Activated CD4-positive, alpha-beta T cell treated with anti-CD3 and anti-CD28 coated beads, Interleukin-2, amount 50 U/mL, for 16 hours (primary cell): ENCODE measurements at regions not wholly inside any gene's neighbourhood (a gene's known extent, or its start where the extent isn't known, plus 50 kb on each side); places are given as distances from the start of the nearest gene placed in this dataset.
A peak's percentile ranks its signal among the peaks of the same experiment; 100 is the strongest.
"Not testable (repeated sequence)": the region's sequence is repeated elsewhere in the genome, so short reads cannot be mapped to it uniquely, and the experiment has no call there.

ENCODE experiments used
- DNase-seq: peaks from one replicate; pipeline ENCODE4 v3.0.0-alpha.2; 2020

DNA sequence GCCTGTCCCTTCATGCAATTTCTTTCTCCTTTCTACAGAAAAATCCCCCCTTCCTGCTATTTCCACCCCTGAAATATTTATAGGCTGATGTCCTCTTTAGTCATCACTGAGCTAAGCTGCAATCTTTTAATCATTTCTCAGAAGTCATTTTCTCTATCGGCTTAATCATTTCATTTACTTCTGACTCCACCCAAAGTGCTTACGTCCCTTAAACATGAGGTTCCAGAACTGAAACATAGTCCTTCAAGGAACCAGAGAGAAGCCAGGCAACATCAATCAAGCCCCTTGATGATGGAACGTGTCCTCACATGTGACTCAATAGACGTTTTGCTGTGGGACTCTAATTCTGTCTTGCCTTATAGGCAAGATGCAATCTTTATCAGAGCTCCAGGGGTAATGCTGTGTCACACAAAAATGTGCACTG lies 148.7 kb upstream of the KRR1 start:
- DNase-seq: peak; percentile 34

DNA sequence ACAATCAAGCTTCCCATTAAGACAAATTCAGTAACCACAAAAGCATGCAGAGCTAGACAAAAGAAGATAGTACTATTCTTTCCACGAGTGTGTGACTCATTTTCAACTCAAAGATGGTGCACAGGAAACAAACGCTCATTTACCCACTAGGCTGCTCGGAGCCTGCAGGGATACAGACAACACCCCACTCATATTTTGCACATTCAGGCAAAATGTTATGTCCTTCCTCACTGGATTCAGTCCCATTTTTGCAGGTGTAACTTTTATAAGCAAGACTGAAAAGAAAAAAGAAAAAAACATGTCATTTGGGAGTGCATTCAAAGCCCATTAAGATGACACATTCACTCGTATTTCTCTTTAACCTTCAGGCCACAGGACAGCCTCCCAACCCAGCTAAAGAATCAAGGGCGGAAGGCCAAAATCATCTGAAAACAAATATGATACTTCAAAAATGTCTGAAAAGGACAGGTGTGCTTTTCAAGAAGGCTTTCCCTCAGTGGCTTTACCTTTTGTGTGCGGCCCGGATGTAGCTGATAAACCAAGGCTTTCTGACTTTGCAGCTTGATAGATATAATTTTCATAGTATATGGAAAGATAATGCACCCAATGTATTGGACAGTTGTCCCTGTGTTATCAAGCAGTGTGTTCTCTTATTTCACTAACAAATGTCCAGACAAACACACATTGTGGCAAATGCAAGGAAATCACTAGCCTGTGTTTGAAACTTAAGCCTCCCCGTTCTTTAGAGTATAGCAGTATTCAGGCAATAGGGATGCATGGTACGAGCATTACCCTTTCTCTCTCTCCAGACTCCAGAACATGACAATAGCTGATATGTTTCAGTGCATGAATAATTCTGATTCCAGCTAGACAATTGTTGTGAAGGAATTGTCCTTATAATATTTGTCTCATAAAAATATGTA lies 147.8 kb upstream of the KRR1 start:
- DNase-seq: peak; percentile 70

DNA sequence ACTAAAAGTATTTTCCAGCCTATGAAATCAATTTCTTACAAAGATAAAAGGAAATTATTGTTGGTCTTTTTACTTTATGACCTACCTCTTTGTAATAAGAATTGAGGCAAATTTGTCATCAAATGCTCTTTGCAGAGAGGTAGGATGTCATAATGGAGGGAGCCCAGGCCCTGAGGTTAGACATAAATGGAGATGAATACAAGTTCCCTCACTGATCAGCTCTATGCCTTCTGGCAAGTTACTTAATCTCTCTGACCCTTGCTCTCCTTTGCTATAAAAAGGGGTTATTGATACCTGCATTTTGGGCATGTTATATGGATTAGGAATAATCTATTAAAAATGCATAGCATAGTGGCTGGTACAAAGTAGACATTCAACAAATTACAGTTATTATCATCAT lies 146.9 kb upstream of the KRR1 start:
- no peak for DNase-seq

DNA sequence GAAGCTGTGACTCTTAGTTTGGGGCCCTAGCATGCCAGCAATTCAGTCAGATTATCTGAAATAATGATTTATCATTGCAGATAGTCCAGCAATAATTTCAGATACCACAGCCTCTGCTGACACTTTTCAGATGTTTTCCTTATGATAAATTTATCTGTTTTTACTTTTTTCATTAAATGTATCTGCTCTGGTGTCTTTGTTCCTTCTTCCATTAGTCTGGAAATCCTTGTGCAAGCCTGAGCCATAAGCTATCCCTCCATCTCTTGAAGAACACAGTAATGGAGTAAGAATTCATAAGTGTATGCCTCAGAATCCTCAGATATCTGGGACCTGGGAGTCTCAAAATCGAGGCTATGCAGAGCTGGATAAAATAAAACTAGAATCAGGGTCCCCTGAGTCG lies 146.4 kb upstream of the KRR1 start:
- DNase-seq: no peak

DNA sequence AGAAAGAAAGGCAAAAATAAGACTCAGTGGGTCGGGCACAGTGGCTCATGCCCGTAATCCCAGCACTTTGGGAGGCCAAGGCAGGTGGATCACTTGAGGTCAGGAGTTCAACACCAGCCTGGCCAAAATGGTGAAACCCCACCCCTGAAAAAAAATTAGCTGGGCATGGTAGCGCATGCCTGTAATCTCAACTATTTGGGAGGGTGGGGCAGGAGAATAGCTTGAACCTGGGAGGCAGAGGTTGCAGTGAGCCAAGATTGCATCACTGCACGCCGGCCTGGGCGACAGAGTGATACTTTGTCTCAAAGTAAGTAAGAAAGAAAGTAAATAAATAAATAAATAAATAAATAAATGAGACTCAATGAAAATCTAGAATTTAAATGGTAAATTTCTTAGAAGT lies 145.9 kb upstream of the KRR1 start:
- not testable (repeated sequence) for DNase-seq

DNA sequence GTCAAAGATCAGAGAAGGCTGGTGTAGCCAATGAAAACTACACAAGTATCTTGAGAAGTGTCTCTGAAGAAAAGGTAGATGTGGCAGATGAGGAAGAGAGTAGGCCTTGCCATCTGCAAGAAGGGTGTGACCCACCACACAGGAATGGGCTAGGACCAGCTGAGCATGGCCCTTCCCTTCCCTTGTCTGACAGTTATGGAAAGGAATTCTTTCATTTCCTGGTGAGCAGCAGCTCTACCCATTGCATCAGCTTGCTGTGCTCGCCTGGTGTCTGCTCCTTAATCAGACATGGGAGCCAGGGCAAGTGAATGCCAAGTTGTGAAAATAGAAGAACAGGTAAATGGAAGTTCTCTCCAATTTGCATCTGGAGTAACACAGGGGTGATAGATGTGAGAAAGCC lies 145.2 kb upstream of the KRR1 start:
- DNase-seq: no peak

DNA sequence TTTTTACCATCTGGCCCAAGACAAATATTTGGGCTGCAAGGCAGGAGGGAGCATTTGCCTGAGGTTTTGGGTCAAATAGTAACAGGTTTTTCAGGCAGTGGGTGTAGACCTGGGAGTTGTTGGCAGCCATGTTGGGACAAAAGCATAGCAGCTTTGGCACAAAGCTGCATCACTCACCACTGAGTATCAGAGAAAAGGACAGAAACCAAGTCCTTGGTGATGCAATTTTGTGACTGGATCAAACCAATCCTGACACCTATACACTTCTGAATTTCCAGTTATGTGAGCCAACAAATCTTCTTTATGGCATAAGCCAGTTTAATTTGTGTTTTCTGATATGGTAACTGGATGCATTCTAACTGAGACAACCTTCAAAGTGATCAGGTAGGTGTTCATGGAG lies 144.8 kb upstream of the KRR1 start:
- DNase-seq: no peak

DNA sequence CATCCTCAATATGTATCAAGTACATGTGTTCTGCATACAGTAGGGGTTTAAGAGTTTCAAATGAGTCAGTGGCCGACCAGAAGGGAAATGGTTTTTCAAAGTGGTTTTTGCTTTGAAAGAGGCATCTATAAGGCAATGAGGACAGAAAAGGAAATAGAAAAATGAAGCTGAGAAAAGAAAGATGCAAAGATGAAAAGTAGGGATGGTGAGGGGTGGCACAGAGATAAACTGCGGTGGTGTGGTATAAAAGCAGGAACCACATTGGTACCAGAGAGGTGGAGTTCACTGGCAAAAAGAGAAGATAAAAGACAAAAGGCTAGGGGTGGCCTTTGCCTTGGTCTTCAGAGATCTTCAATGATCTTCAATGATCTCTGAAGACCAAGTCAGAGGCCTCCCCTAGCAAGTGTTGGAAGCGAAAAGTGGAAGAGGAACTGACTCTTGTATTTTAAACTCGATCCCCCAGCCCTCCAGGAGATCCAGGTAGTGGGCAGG lies 144.0 kb upstream of the KRR1 start:
- peak; percentile 80 for DNase-seq

DNA sequence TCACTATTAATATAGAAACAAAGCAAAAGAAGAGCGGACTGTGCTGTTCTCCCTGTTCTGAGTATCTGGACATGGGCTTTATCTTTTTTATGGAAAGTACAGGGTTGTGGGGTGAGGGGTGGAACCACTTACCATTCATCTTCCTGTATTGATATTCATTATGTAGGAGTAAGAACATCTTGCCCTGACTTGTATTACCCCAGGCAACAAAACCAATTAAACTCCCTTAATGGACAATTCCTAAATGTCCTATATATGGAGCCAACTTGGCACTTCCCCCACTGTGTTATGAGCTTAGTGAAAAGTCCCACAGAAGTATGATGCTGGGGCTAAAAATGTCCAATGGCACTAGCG lies 139.9 kb upstream of the KRR1 start:
- no peak for DNase-seq

DNA sequence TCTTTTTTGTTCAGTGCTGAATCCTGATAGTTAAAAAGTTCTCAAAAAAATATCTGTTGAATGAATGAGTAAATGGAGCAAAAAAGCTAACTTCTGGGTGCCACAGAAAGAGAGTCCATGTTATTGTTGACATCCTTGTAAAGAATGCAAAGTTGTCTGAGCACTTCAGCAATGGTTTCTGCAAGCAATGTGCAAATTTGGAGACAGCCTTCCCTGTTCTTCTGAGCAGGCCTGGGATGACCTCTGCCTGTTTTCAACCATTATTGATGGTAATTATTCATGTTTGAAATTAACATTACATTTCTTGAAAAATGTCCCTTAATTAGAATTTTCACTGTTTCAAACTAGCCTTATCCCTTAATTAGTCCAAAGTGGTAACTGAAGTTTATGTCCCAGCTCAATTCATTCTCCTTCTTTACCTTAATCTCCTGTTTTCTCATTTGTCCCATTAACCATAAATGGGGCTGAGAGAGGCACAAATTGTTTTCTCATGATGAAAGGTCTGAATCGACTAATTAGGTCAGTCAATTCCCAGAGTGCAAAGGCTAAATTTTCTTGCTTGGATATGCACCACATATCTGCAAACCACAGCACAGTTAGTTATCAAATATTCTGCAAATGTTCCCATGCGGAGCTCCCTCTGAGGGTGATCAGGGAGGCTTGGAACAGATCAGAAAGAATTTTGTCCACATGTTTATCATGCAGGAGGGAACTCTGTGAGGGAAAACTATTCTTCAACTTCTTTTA lies 139.4 kb upstream of the KRR1 start:
- DNase-seq: no peak

DNA sequence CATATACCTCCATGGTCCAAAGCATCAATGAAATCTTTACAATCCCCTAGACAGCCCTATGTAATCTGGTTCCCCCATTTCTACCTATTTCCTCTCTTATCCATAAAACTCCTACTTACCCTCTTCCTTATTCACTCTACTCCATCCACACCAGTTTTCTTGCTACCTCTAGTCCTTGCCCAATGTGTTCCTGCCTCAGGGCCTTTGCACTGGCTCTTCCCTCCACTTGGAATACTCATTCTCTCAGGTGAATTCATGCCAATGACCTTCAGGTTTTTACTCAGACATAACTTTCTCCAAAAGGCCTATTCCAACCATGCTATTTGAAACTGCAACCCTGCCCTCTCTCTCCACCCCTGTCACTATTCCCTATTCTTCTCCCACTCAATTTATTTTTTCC lies 138.7 kb upstream of the KRR1 start:
- DNase-seq: no peak

DNA sequence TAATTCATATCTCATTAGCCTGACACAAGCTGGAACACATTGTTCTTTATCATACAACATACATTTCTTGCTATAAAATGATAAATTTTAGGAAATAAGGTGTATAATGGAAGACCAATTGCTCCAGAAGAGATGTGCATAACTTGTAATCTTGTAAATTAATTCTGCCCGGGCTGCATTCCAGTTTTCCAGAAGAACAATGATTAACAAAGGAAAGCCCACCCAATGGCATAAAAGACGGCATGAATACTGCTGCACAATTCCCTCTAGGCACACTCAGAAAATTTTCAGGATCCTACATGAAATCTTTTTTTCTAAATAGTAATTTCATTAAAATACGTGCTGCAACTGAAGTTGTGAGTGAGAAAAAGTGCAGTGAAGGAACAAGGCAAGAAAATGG lies 137.4 kb upstream of the KRR1 start:
- no peak for DNase-seq

DNA sequence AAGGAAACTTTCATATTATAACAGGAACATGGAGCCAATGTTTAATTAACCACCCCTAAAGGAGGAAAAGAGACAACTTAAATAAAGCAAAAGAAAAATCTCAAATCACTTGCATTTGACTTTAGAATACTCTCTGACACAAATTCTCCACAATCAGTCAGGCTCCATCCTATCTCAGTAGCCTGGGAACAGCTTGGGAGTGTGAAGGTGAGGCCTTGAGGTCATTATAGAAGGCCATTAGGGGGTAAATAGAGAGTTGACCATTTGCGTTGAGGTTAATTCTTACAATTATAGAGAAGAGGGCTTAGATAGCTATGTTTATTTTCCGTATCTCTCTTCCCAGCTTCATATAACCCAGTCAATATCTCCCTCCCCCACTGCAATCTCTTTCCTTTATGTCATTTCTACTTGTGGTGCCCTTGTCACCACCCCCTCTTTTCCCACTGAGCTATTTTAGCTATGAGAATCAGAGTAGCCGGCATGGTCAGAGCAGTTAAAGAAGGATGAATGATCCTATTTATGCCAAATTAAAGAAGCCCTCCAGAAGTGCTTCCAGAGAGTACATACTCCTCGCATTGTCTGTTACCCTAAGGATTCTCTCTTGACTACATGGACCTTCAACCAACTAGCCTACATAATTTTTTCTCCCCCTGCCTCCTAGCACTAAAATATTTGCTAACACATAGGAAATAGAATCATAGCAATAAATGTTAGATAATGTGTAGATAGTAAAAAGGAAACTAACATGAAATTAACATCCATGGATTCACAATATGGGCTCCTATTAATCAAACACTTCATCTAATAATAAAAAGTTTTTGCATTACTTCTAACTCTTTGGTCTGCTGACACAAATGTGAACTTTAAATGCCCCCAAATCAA lies 135.2 kb upstream of the KRR1 start:
- no peak for DNase-seq

DNA sequence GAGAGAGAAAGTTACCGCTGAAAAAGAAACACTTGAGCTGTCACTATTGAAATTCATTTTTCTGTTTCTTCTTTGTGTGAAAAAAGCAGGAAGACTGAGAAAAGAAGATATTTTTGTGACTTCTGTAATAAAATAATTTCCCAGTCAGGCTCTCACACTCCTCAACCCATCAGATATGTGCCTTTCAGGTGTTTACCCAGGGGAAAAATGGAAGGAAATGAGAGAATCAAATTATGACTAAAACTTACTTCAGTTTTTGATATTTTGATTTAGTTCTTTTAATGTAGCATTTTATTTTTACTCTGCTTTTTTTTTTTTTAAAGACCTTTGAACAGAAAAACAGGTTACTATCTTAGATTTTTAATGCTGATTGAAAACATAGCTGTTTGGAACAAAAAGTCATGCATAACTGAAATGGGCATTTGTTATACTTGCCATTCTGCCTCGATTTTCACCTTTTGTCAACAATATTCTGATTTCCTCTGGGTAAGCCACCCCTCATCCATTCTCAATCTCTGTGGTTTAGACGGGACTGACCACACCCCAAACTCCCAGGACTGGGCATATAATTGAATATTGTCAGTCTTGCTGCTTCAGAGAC lies 133.2 kb upstream of the KRR1 start:
- no peak for DNase-seq

DNA sequence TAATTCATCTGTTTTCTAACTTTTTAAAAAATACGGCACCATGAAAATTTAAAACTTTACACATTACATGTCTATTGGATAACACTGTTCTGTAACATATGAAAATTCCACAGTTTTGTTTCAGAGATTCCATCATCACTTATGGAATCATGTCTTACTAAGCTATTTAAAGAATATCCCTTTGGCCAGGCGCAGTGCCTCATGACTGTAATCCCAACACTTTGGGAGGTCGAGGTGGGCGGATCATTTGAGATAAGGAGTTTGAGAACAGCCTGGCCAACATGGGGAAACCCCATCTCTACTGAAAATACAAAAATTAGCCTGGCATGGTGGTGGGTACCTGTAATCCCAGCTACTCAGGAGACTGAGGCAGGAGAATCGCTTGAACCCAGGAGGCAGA lies 131.7 kb upstream of the KRR1 start:
- not testable (repeated sequence) for DNase-seq

DNA sequence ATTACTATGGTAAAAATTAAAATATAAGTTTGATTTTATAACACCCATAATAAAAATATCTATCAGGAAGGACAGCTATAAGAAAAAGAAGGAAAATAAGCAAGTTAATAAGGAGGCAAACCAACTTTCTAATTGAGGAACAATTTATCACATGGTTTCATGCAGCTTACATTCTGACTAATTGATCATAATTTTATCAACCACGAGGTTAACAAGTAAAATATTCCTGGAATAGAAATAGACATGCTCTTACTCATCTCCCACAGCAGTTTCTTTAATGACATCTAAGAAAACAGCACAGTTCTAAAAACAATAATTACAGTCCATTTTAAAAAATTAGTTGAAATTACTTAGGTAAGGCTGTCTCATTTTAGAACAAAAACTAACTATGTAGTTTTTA lies 130.8 kb upstream of the KRR1 start:
- DNase-seq: peak; percentile 53

DNA sequence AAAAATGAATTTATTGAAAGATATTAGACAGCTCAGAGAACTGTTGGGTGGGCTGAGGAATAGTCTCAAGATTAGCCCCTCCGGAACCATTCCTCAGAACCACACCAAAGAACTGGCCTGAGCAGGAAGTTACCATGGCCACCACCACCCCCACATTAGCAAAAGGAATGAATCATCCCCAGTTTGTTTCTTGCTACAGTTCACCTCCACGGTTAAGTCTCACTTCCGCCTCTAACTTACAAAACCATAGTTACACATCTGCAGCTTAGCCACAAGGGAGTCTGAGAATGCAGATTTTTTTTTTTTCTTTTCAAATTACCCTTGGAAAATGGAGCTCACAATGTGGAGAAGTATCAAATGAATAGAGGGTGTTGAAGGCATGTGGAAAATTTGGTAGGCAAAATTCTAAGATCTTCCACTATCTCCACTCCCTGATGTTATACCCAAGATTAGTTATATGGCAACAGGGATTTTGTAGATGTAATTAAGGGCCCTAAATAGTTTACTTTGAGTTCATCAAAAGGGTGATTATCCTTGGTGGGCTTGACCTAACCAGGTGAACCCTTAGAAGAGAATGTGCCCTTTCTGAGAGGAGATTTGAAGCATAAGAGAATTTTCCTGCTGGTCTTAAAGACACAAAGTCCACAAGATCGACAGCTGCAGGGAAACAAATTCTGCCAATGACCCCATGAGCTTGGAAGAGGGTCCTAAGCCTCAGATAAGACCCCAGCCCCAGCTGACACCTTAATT lies 129.8 kb upstream of the KRR1 start:
- DNase-seq: peak; percentile 91

DNA sequence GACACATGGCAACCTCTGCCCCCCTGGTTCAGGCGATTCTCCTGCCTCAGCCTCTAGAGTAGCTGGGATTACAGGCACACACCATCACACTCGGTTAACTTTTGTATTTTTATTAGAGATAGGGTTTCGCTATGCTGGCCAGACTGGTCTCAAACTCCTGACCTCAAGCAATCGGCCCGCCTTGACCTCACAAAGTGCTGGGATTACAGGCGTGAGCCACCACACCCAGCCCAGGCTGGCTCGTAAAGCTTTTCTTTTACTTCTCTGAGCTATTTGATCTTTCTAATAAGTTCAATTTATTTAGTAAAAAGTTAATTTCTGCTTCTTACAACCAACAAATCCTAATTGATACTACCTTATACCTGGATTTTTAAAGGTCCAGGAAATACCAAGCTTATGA lies 127.4 kb upstream of the KRR1 start:
- no peak for DNase-seq

DNA sequence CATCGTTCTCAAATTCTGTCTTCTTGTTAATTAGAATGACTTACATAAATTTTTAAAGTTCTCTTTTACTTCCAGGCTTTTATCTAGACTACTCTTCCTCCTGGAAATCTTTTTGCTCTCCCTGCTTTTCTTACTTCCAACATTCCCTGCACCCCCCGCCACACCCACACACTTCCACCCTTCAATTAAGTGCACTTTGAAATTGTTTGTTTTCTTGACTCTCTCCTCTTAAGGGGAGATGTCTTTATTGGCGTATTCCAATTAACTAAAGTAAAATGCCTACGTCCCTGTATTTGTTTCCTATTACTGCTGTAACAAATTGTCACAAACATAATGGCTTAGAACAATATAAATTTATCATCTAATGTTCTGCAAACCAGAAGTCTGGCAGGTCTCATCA lies 125.2 kb upstream of the KRR1 start:
- no peak for DNase-seq

DNA sequence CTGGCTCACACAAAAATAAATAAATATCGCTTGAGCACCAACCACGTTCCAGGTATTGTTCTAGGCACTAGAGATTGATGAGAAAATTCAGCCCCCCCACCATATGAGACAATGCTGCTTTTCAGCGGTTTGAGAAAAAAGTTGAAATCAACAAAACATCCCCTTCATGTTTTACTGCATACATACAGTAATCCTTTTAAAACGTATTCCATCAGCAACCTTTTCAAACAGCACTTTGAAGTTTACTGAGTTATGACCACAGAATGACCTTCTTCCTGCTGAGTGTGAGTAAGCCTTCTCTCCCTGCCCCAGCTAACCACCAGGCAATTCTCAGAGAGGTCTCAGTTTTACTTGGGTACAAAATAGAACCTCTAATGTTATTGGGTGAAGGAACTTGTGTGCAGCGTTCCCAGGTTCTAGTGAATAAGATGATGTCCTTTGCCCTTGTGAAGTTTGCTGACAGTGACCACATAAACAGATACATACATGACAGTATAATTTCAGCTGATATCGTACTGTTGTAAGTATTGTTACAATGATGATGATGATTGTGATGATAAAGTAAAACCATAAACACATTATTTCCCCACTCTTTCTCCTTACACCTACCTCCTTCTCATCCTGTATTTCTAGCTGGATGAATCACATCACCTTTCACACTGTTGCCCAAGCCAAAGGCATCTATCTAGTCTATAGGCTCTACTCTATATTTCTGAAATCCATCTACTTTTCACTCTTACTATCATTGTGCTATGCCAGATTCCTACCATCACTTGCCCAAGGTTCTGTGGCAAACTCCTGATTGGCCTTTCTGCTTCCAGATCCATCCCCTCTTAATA lies 124.4 kb upstream of the KRR1 start:
- DNase-seq: peak; percentile 72
